ENCODE measurements at regions not wholly inside any gene's neighbourhood (a gene's known extent, or its start where the extent isn't known, plus 50 kb on each side); places are given as distances from the start of the nearest gene placed in this dataset.

DNA sequence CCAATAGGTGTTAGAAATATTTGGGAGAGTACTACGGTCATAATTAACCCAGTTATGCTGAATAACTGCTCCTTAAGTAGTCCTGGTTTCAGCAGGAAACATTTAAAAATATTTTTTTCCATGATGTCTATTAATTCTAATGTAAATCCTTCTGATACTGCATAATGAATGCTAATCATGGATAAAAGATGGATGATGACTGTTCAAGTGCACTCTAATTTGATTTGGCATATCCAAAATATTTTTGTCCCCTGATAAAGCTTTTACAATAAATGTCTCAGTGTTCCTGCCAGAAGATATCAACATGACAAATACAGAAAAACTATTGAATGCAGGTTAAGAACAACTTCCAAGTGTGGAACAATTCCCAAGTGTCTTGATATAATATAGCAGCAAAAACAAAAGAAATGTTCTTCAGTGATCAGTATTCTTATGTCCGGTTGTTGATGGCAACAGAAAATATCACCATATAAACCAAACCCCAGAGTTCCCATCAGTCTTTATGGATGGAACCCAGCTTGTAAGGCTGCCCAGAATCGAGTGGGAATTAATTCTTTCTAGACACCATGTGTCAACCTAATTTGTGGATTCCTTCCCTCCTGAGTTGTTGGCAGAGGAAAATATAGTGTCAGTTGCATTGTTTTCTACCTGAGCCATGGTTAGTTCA lies 205.4 kb upstream of the GK2 start:
- Histone ChIP-seq H3K27ac (ENCODE audit: low read depth, low read length) (no peak overlapping the region), H3K4me1 (ENCODE audit: insufficient read depth, low read length) (no peaks in the 10 kb centered on the region), H3K9me3 (ENCODE audit: low read length) (no peaks in the 10 kb centered on the region), H3K4me3 (ENCODE audit: low read length) (no peak overlapping the region), H3K27me3 (ENCODE audit: insufficient read depth, low read length, poor library complexity, severe bottlenecking) (no peaks in the 10 kb centered on the region), H3K36me3 (ENCODE audit: insufficient read depth, low read length) (no peaks in the 10 kb centered on the region)
- no peak overlapping the region for H3K4me3 Mint-ChIP-seq
- CTCF ChIA-PET = no interaction called here
- DNase-seq = no peak
- H3K36me3 Mint-ChIP-seq = no peaks in the 10 kb centered on the region
- peaks cover 2 to 5% of the 10 kb centered on the region in 2 donors for H3K27me3 Mint-ChIP-seq
- no peak overlapping the region for H3K27ac Mint-ChIP-seq
- POLR2A ChIA-PET = no interaction called here
- peaks cover 0 to 5% (median 0%) of the 10 kb centered on the region in 5 donors for H3K9me3 Mint-ChIP-seq
- H3K4me1 Mint-ChIP-seq = no peaks in the 10 kb centered on the region

DNA sequence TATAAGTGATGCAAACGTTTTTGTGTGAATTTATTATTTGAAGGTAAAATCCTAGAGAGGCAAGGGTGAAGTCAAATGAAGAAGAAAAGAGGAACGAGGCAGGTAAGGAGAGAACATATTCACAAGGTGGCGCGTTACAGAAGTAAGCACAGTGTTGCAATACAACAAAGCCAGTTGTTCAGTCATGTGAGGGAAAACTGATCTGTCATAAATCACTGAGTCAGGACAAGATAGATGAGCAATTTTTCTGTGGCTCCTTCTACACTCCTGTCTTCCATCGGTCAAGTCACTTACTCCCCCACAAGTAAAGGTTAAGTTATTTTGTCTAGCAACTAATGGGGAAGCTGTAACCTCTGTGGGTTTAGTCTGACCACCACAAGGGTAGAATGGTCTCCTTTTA lies 203.0 kb upstream of the GK2 start:
- ChIA-PET CTCF (no interaction called here), POLR2A (no interaction called here)
- peaks cover 0 to 5% (median 0%) of the 10 kb centered on the region in 5 donors for H3K9me3 Mint-ChIP-seq
- H3K27me3 Mint-ChIP-seq = peaks cover 3 to 5% of the 10 kb centered on the region in 2 donors
- Histone ChIP-seq H3K9me3 (ENCODE audit: low read length) (no peaks in the 10 kb centered on the region), H3K36me3 (ENCODE audit: insufficient read depth, low read length) (no peaks in the 10 kb centered on the region), H3K4me1 (ENCODE audit: insufficient read depth, low read length) (no peaks in the 10 kb centered on the region), H3K4me3 (ENCODE audit: low read length) (no peak overlapping the region), H3K27me3 (ENCODE audit: insufficient read depth, low read length, poor library complexity, severe bottlenecking) (no peaks in the 10 kb centered on the region), H3K27ac (ENCODE audit: low read depth, low read length) (no peak overlapping the region)
- H3K4me1 Mint-ChIP-seq = no peaks in the 10 kb centered on the region
- no peak for DNase-seq
- H3K4me3 Mint-ChIP-seq = no peak overlapping the region
- H3K27ac Mint-ChIP-seq = no peak overlapping the region
- H3K36me3 Mint-ChIP-seq = no peaks in the 10 kb centered on the region

DNA sequence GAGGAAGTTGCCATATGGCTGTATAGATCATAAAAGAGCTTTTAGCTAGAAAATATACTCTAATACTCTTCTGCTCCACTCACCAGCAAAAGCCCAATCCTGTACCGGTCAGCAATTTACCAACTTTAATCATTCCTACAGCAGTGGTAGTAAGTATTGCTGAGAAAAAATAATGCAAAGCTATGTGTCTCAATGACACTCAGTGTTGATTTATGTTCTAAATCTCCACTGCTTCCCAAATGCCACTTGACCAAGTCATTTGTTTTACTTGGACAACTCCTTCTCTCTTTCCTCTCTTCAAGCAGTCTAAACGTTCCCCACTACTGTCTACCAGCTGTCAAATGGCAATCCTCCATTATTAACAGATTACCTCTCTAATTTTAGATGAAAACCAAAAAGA lies 201.8 kb upstream of the GK2 start:
- POLR2A ChIA-PET = no interaction called here
- H3K4me3 ChIP-seq (ENCODE audit: low read length) = no peak overlapping the region

DNA sequence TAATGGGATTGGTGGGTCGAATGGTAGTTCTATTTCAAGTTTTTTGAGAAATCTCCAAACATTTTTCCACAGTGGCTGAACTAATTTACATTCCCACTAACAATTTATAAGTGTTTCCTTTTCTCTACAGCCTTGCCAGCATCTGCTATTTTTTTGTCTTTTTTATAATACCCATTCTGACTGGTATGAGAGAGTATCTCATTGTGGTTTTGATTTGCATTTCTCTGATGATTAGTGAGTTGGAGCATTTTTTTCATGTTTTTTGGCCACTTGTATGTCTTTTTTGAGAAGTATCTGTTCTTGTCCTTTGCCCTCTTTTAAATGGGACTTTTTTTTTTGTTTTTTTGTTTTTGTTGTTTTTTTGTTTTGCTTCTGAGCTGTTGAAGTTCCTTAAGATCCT lies 200.0 kb upstream of the GK2 start:
- Mint-ChIP-seq H3K9me3 (peaks cover 0 to 5% (median 0%) of the 10 kb centered on the region in 5 donors), H3K27ac (no peak overlapping the region), H3K4me1 (no peaks in the 10 kb centered on the region), H3K27me3 (peaks cover 1 to 5% of the 10 kb centered on the region in 2 donors), H3K4me3 (no peak overlapping the region), H3K36me3 (no peaks in the 10 kb centered on the region)
- POLR2A ChIA-PET = no interaction called here
- no peak for DNase-seq
- CTCF ChIA-PET = no interaction called here
- Histone ChIP-seq H3K27me3 (ENCODE audit: insufficient read depth, low read length, poor library complexity, severe bottlenecking) (no peaks in the 10 kb centered on the region), H3K36me3 (ENCODE audit: insufficient read depth, low read length) (no peaks in the 10 kb centered on the region), H3K27ac (ENCODE audit: low read depth, low read length) (no peak overlapping the region), H3K9me3 (ENCODE audit: low read length) (no peaks in the 10 kb centered on the region), H3K4me1 (ENCODE audit: insufficient read depth, low read length) (no peaks in the 10 kb centered on the region), H3K4me3 (ENCODE audit: low read length) (no peak overlapping the region)

More for the DNA sequence above, 201.8 kb upstream of the GK2 start:
- Mint-ChIP-seq H3K27me3 (peaks cover 3 to 5% of the 10 kb centered on the region in 2 donors), H3K27ac (no peak overlapping the region), H3K9me3 (peaks cover 0 to 5% (median 0%) of the 10 kb centered on the region in 5 donors), H3K4me1 (no peaks in the 10 kb centered on the region), H3K36me3 (no peaks in the 10 kb centered on the region), H3K4me3 (no peak overlapping the region)
- Histone ChIP-seq H3K4me1 (ENCODE audit: insufficient read depth, low read length) (no peaks in the 10 kb centered on the region), H3K27me3 (ENCODE audit: insufficient read depth, low read length, poor library complexity, severe bottlenecking) (no peaks in the 10 kb centered on the region), H3K36me3 (ENCODE audit: insufficient read depth, low read length) (no peaks in the 10 kb centered on the region), H3K27ac (ENCODE audit: low read depth, low read length) (no peak overlapping the region), H3K9me3 (ENCODE audit: low read length) (no peaks in the 10 kb centered on the region)
- no peak for DNase-seq
- CTCF ChIA-PET = no interaction called here

DNA sequence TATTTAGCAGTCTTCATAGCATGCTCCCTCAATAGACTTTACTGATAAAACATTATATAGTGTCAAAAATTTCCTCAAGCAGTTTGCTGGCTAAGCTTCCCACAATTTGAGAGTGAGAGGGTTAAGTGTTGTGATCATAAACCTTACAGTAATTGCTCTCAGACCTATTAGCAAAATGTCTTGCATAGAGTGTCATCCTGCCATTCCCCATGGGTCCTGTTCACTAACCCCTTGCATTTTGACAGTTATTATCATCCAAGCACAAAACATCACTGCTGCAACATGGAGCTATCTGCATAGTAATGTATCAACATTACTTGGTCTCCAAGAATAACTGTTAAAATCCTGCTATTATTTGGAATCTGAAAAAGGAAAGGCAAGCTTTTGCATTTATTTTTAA lies 196.1 kb upstream of the GK2 start:
- Histone ChIP-seq H3K27me3 (ENCODE audit: insufficient read depth, low read length, poor library complexity, severe bottlenecking) (no peaks in the 10 kb centered on the region), H3K36me3 (ENCODE audit: insufficient read depth, low read length) (no peaks in the 10 kb centered on the region), H3K9me3 (ENCODE audit: low read length) (no peaks in the 10 kb centered on the region), H3K27ac (ENCODE audit: low read depth, low read length) (no peak overlapping the region), H3K4me3 (ENCODE audit: low read length) (no peak overlapping the region), H3K4me1 (ENCODE audit: insufficient read depth, low read length) (no peaks in the 10 kb centered on the region)
- no peak overlapping the region for H3K27ac Mint-ChIP-seq
- peaks cover 0 to 1% (median 0%) of the 10 kb centered on the region in 3 donors for H3K36me3 Mint-ChIP-seq
- H3K4me3 Mint-ChIP-seq = no peak overlapping the region
- no peaks in the 10 kb centered on the region for H3K9me3 Mint-ChIP-seq
- peaks cover 3 to 4% of the 10 kb centered on the region in 2 donors for H3K27me3 Mint-ChIP-seq
- H3K4me1 Mint-ChIP-seq = no peaks in the 10 kb centered on the region
- DNase-seq = no peak
- CTCF ChIA-PET = no interaction called here
- POLR2A ChIA-PET = no interaction called here

DNA sequence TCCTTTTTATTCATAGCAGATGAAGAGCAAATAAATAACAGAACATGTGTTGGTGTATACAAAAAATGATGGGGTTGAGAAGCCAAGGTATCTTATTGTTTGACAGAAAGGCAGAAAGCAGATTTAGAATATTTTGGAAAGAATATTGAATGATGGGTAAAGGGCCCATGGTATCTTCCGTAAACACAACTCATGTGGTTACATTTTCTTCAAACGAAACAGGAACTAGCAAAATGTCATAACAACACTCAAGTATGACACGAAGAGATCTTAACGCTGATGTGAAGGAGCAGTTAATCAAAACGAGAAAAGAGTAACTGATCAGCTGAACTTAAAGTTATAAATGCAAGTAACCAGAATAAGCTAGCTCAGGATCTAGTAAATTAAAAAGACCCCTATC lies 195.7 kb upstream of the GK2 start:
- H3K27me3 ChIP-seq (ENCODE audit: insufficient read depth, low read length, poor library complexity, severe bottlenecking) = no peaks in the 10 kb centered on the region
- H3K4me1 Mint-ChIP-seq = no peaks in the 10 kb centered on the region
- H3K36me3 ChIP-seq (ENCODE audit: insufficient read depth, low read length) = no peaks in the 10 kb centered on the region
- ChIA-PET CTCF (no interaction called here), POLR2A (no interaction called here)
- H3K4me1 ChIP-seq (ENCODE audit: insufficient read depth, low read length) = no peaks in the 10 kb centered on the region
- H3K9me3 ChIP-seq (ENCODE audit: low read length) = no peaks in the 10 kb centered on the region
- no peak overlapping the region for H3K27ac Mint-ChIP-seq
- no peak overlapping the region for H3K4me3 Mint-ChIP-seq
- H3K27me3 Mint-ChIP-seq = peaks cover 3 to 4% of the 10 kb centered on the region in 2 donors
- DNase-seq = no peak
- H3K4me3 ChIP-seq (ENCODE audit: low read length) = no peak overlapping the region
- H3K27ac ChIP-seq (ENCODE audit: low read depth, low read length) = no peak overlapping the region
- H3K9me3 Mint-ChIP-seq = no peaks in the 10 kb centered on the region
- peaks cover 0 to 1% (median 0%) of the 10 kb centered on the region in 3 donors for H3K36me3 Mint-ChIP-seq

DNA sequence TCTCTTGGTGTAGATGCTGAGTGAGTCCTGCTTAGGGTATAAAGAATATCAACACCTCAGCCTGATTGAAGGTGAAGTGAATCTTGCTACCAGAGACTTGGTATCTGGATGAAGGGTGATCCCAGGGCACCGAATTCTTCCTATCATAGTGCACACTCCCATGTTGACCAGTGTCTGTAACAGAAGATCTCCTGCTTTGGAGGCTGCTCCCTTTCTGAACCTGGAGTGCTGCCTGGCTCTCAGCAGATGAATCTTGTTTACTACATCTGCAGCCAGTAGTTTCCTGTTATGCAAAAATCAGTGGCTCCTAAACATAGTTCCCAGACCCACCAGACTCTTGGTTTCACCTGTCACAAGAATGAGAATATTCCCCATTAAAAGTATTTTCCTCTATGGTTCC lies 191.7 kb upstream of the GK2 start:
- H3K27me3 Mint-ChIP-seq = peaks cover 3% of the 10 kb centered on the region in 2 donors
- Histone ChIP-seq H3K27ac (ENCODE audit: low read depth, low read length) (no peak overlapping the region), H3K36me3 (ENCODE audit: insufficient read depth, low read length) (no peaks in the 10 kb centered on the region), H3K4me1 (ENCODE audit: insufficient read depth, low read length) (no peaks in the 10 kb centered on the region), H3K9me3 (ENCODE audit: low read length) (no peaks in the 10 kb centered on the region), H3K27me3 (ENCODE audit: insufficient read depth, low read length, poor library complexity, severe bottlenecking) (no peaks in the 10 kb centered on the region), H3K4me3 (ENCODE audit: low read length) (no peak overlapping the region)
- CTCF ChIA-PET = no interaction called here
- H3K4me1 Mint-ChIP-seq = no peaks in the 10 kb centered on the region
- POLR2A ChIA-PET = no interaction called here
- peaks cover 0 to 1% (median 0%) of the 10 kb centered on the region in 3 donors for H3K36me3 Mint-ChIP-seq
- H3K9me3 Mint-ChIP-seq = peaks cover 0 to 2% (median 0%) of the 10 kb centered on the region in 5 donors
- no peak overlapping the region for H3K27ac Mint-ChIP-seq
- no peak overlapping the region for H3K4me3 Mint-ChIP-seq
- DNase-seq = no peak

DNA sequence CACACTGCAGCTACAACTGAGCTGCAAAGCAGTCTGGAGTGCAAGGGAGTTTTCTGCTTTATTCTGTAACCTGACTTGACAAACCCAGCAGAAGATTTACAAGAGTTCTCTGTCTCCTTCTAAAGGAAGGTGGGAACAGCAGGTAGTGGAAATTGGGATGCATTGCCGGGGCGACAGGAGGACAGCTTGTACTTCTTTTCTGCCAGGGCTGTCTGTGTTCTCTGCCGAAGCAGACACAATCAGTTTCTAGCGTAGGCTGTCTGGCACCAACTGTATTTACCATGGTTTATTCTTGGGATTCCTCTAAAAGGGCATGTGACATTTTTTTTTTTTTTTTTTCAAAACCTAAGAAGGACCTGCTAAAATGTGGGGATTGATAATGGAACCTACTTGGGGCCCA lies 190.8 kb upstream of the GK2 start:
- Histone ChIP-seq H3K36me3 (ENCODE audit: insufficient read depth, low read length) (no peaks in the 10 kb centered on the region), H3K4me3 (ENCODE audit: low read length) (no peak overlapping the region), H3K9me3 (ENCODE audit: low read length) (no peaks in the 10 kb centered on the region), H3K4me1 (ENCODE audit: insufficient read depth, low read length) (no peaks in the 10 kb centered on the region), H3K27ac (ENCODE audit: low read depth, low read length) (no peak overlapping the region), H3K27me3 (ENCODE audit: insufficient read depth, low read length, poor library complexity, severe bottlenecking) (no peaks in the 10 kb centered on the region)
- ChIA-PET CTCF (no interaction called here), POLR2A (no interaction called here)
- Mint-ChIP-seq H3K4me3 (no peak overlapping the region), H3K4me1 (no peaks in the 10 kb centered on the region), H3K27ac (no peak overlapping the region), H3K36me3 (peaks cover 0 to 1% (median 0%) of the 10 kb centered on the region in 3 donors), H3K27me3 (peaks cover 3% of the 10 kb centered on the region in 2 donors), H3K9me3 (peaks cover 0 to 4% (median 0%) of the 10 kb centered on the region in 5 donors)
- DNase-seq = no peak

All from CD8-positive, alpha-beta memory T cell (primary cell).